ENCODE measurements at regions not wholly inside any gene's neighbourhood (a gene's known extent, or its start where the extent isn't known, plus 50 kb on each side); places are given as distances from the start of the nearest gene placed in this dataset.

GRCh38 chr13:73991384-73991783, 142.8 kb downstream of the KLF12 start:
- no peaks in the 10 kb centered on the region for H3K4me1 Mint-ChIP-seq (ENCODE audit: insufficient read depth, unreplicated experiment)
- H3K36me3 Mint-ChIP-seq (ENCODE audit: insufficient read depth, unreplicated experiment), result no peaks in the 10 kb centered on the region
- ChIA-PET POLR2A (no interaction called here), CTCF (interaction anchor here (0.6 to 0.8 kb wide), 2 partner anchors 43 to 155 kb away, joined by 4 to 6 read pairs; no protein-coding TSS in a partner anchor)
- no peak overlapping the region for H3K4me3 Mint-ChIP-seq (ENCODE audit: unreplicated experiment)
- BruUV-seq (replicated peaks), result no TSS peak
- H3K27me3 Mint-ChIP-seq (ENCODE audit: insufficient read depth, unreplicated experiment), result no peaks in the 10 kb centered on the region
- H3K27ac Mint-ChIP-seq (ENCODE audit: low read depth, unreplicated experiment), result no peak overlapping the region
- DNase-seq (ENCODE audit: unreplicated experiment), result no peak
- no peak for TF ChIP-seq CTCF (IDR thresholded peaks at IDR 0.05; ENCODE audit: unreplicated experiment)
- intact Hi-C loops (cut with micrococcal nuclease), result no loop called here
- no peaks in the 10 kb centered on the region for H3K9me3 Mint-ChIP-seq (ENCODE audit: unreplicated experiment)

GRCh38 chr13:73989244-73989843, 144.9 kb downstream of the KLF12 start:
- H3K27ac Mint-ChIP-seq (ENCODE audit: low read depth, unreplicated experiment), result no peak overlapping the region
- intact Hi-C loops (cut with micrococcal nuclease), result no loop called here
- no peak for DNase-seq (ENCODE audit: unreplicated experiment)
- no peaks in the 10 kb centered on the region for H3K9me3 Mint-ChIP-seq (ENCODE audit: unreplicated experiment)
- ChIA-PET POLR2A (no interaction called here), CTCF (interaction anchor here (0.6 kb wide), 1 partner anchor 45 kb away, joined by 3 read pairs; no protein-coding TSS in a partner anchor)
- BruUV-seq (replicated peaks), result no TSS peak
- H3K4me3 Mint-ChIP-seq (ENCODE audit: unreplicated experiment), result no peak overlapping the region
- H3K4me1 Mint-ChIP-seq (ENCODE audit: insufficient read depth, unreplicated experiment), result no peaks in the 10 kb centered on the region
- H3K27me3 Mint-ChIP-seq (ENCODE audit: insufficient read depth, unreplicated experiment), result no peaks in the 10 kb centered on the region
- TF ChIP-seq CTCF (IDR thresholded peaks at IDR 0.05; ENCODE audit: unreplicated experiment), result no peak
- no peaks in the 10 kb centered on the region for H3K36me3 Mint-ChIP-seq (ENCODE audit: insufficient read depth, unreplicated experiment)

- Mint-ChIP-seq H3K4me1 (ENCODE audit: insufficient read depth, unreplicated experiment) (no peaks in the 10 kb centered on the region), H3K27me3 (ENCODE audit: insufficient read depth, unreplicated experiment) (no peaks in the 10 kb centered on the region), H3K36me3 (ENCODE audit: insufficient read depth, unreplicated experiment) (no peaks in the 10 kb centered on the region), H3K9me3 (ENCODE audit: unreplicated experiment) (no peaks in the 10 kb centered on the region), H3K4me3 (ENCODE audit: unreplicated experiment) (no peak overlapping the region), H3K27ac (ENCODE audit: low read depth, unreplicated experiment) (no peak overlapping the region)
- CTCF ChIA-PET, result interaction anchor here (0.6 kb wide), 1 partner anchor 44 kb away, joined by 3 read pairs; no protein-coding TSS in a partner anchor
- no TSS peak for BruUV-seq (replicated peaks)
- intact Hi-C loops (cut with micrococcal nuclease), result no loop called here
- POLR2A ChIA-PET, result no interaction called here
- DNase-seq (ENCODE audit: unreplicated experiment), result no peak
- no peak for TF ChIP-seq CTCF (IDR thresholded peaks at IDR 0.05; ENCODE audit: unreplicated experiment)
These were observed 145.7 kb downstream of the KLF12 start for GRCh38 chr13:73988461-73988860.

DNA sequence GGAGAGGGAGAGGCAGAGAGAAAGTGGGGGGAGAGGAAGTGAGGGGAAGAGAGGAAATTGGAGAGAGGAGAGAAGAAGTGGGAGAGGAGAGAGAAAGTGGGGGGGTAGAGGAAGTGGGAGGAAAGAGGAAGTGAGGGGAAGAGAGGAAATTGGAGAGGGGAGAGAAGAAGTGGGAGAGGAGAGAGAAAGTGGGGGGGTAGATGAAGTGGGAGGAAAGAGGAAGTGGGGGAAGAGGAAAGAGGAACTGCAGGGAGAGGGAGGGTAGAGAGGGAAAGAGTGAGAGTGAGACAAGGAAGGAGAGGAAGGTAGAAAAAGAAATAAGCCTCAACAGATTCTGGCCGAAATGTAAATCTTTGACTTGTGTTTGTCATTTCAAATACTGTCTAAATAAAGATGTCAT, 146.6 kb downstream of the KLF12 start:
- H3K4me3 Mint-ChIP-seq (ENCODE audit: unreplicated experiment), result no peak overlapping the region
- TF ChIP-seq CTCF (IDR thresholded peaks at IDR 0.05; ENCODE audit: unreplicated experiment), result no peak
- no peak for DNase-seq (ENCODE audit: unreplicated experiment)
- H3K4me1 Mint-ChIP-seq (ENCODE audit: insufficient read depth, unreplicated experiment), result no peaks in the 10 kb centered on the region
- H3K27me3 Mint-ChIP-seq (ENCODE audit: insufficient read depth, unreplicated experiment), result no peaks in the 10 kb centered on the region
- no peaks in the 10 kb centered on the region for H3K36me3 Mint-ChIP-seq (ENCODE audit: insufficient read depth, unreplicated experiment)
- POLR2A ChIA-PET, result no interaction called here
- intact Hi-C loops (cut with micrococcal nuclease), result no loop called here
- no TSS peak for BruUV-seq (replicated peaks)
- no peak overlapping the region for H3K27ac Mint-ChIP-seq (ENCODE audit: low read depth, unreplicated experiment)
- CTCF ChIA-PET, result no interaction called here
- no peaks in the 10 kb centered on the region for H3K9me3 Mint-ChIP-seq (ENCODE audit: unreplicated experiment)
